HEK293 (cell line): ENCODE measurements at regions not wholly inside any gene's neighbourhood (a gene's known extent, or its start where the extent isn't known, plus 50 kb on each side); places are given as distances from the start of the nearest gene placed in this dataset.

ENCODE experiments used
- HIC1 ChIP-seq: fragments of 450-650 bp; formaldehyde crosslinking; IDR thresholded peaks from 2 replicates; pipeline ENCODE4 v1.5.1; 2016; ENCODE audit warnings: missing biosample characterization, missing genetic modification characterization
- HOXA7 ChIP-seq: sonication (generic); formaldehyde crosslinking; IDR thresholded peaks from 2 replicates; pipeline ENCODE4 v1.8.1; 2022; ENCODE audit warnings: missing genetic modification reagents, borderline replicate concordance
- IKZF3 ChIP-seq: fragments of 450-650 bp; IDR thresholded peaks from 2 replicates; pipeline ENCODE4 v1.5.0; 2018; ENCODE audit warnings: missing biosample characterization, mild to moderate bottlenecking, missing genetic modification characterization, moderate library complexity
- MYNN ChIP-seq: fragments of 450-650 bp; formaldehyde crosslinking; IDR thresholded peaks from 2 replicates; pipeline ENCODE4 v1.5.1; 2016; ENCODE audit warnings: missing biosample characterization, missing genetic modification characterization, borderline replicate concordance
- REPIN1 ChIP-seq: fragments of 450-650 bp; formaldehyde crosslinking; IDR thresholded peaks from 2 replicates; pipeline ENCODE4 v1.5.1; 2017; ENCODE audit warnings: missing biosample characterization, missing genetic modification characterization, low read depth
- TCF7L2 ChIP-seq: IDR thresholded peaks from 2 replicates; pipeline ENCODE4 v1.6.1; 2011; ENCODE audit warnings: low read depth, mild to moderate bottlenecking, inconsistent platforms, low read length, moderate library complexity, borderline replicate concordance
- ZBTB20 ChIP-seq: fragments of 450-650 bp; formaldehyde crosslinking; IDR thresholded peaks from 2 replicates; pipeline ENCODE4 v1.5.1; 2016; ENCODE audit warnings: missing biosample characterization, missing genetic modification characterization
- ZBTB7A ChIP-seq: fragments of 450-650 bp; formaldehyde crosslinking; IDR thresholded peaks from 2 replicates; pipeline ENCODE4 v1.5.1; 2016; ENCODE audit warnings: low read depth, missing biosample characterization, missing genetic modification characterization
- ZNF121 ChIP-seq: fragments of 450-650 bp; formaldehyde crosslinking; IDR thresholded peaks from 2 replicates; pipeline ENCODE4 v1.5.1; 2016; ENCODE audit warnings: missing biosample characterization, missing genetic modification characterization
- ZNF16 ChIP-seq: fragments of 450-650 bp; formaldehyde crosslinking; IDR thresholded peaks from 2 replicates; pipeline ENCODE4 v1.5.1; 2016; ENCODE audit warnings: low read depth, missing biosample characterization, missing genetic modification characterization
- ZNF19 ChIP-seq: fragments of 450-650 bp; formaldehyde crosslinking; IDR thresholded peaks from 2 replicates; pipeline ENCODE4; 2016; ENCODE audit warnings: missing biosample characterization, missing genetic modification characterization, low read depth
- ZNF221 ChIP-seq: fragments of 450-650 bp; formaldehyde crosslinking; IDR thresholded peaks from 2 replicates; pipeline ENCODE4 v1.5.1; 2017; ENCODE audit warnings: missing biosample characterization, missing genetic modification characterization, borderline replicate concordance
- ZNF23 ChIP-seq: fragments of 450-650 bp; formaldehyde crosslinking; IDR thresholded peaks from 2 replicates; pipeline ENCODE4 v1.5.1; 2016; ENCODE audit warnings: missing biosample characterization, missing genetic modification characterization, borderline replicate concordance
- ZNF280C ChIP-seq: fragments of 450-650 bp; formaldehyde crosslinking; IDR thresholded peaks from 2 replicates; pipeline ENCODE4 v1.5.1; 2016; ENCODE audit warnings: missing biosample characterization, missing genetic modification characterization
- ZNF311 ChIP-seq: fragments of 450-650 bp; formaldehyde crosslinking; IDR thresholded peaks from 2 replicates; pipeline ENCODE4 v1.5.1; 2017; ENCODE audit warnings: missing biosample characterization, missing genetic modification characterization, borderline replicate concordance
- ZNF341 ChIP-seq: fragments of 450-650 bp; formaldehyde crosslinking; IDR thresholded peaks from 2 replicates; pipeline ENCODE4; 2016; ENCODE audit warnings: low read depth, missing biosample characterization, missing genetic modification characterization
- ZNF366 ChIP-seq: fragments of 450-650 bp; formaldehyde crosslinking; conservative IDR thresholded peaks from 2 replicates; pipeline ENCODE4 v1.5.1; 2016; ENCODE audit warnings: missing biosample characterization, missing genetic modification characterization
- ZNF37A ChIP-seq: fragments of 450-650 bp; IDR thresholded peaks from 2 replicates; pipeline ENCODE4 v1.5.1; 2018; ENCODE audit warnings: missing biosample characterization, missing genetic modification characterization
- ZNF416 ChIP-seq: fragments of 450-650 bp; formaldehyde crosslinking; IDR thresholded peaks from 2 replicates; pipeline ENCODE4 v1.5.1; 2016; ENCODE audit warnings: missing biosample characterization, missing genetic modification characterization
- ZNF426 ChIP-seq: fragments of 450-650 bp; formaldehyde crosslinking; IDR thresholded peaks from 2 replicates; pipeline ENCODE4 v1.5.1; 2017; ENCODE audit warnings: missing biosample characterization, missing genetic modification characterization, mild to moderate bottlenecking, inconsistent platforms, moderate library complexity
- ZNF529 ChIP-seq: fragments of 450-650 bp; formaldehyde crosslinking; IDR thresholded peaks from 2 replicates; pipeline ENCODE4 v1.5.1; 2017; ENCODE audit warnings: missing genetic modification characterization, missing biosample characterization; ENCODE audit not compliant: insufficient replicate concordance
- ZNF530 ChIP-seq: fragments of 450-650 bp; formaldehyde crosslinking; IDR thresholded peaks from 2 replicates; pipeline ENCODE4 v1.5.1; 2016; ENCODE audit warnings: low read depth, missing biosample characterization, missing genetic modification characterization
- ZNF548 ChIP-seq: fragments of 450-650 bp; formaldehyde crosslinking; IDR thresholded peaks from 2 replicates; pipeline ENCODE4 v1.5.1; 2016; ENCODE audit warnings: missing biosample characterization, missing genetic modification characterization
- ZNF561 ChIP-seq: fragments of 450-650 bp; IDR thresholded peaks from 2 replicates; pipeline ENCODE4 v1.5.1; 2018; ENCODE audit warnings: missing biosample characterization, missing genetic modification characterization, borderline replicate concordance
- ZNF624 ChIP-seq: fragments of 450-650 bp; formaldehyde crosslinking; IDR thresholded peaks from 2 replicates; pipeline ENCODE4 v1.5.1; 2017; ENCODE audit warnings: missing biosample characterization, missing genetic modification characterization
- ZNF677 ChIP-seq: fragments of 450-650 bp; IDR thresholded peaks from 2 replicates; pipeline ENCODE4 v1.5.0; 2018; ENCODE audit warnings: missing biosample characterization, mild to moderate bottlenecking, missing genetic modification characterization, moderate library complexity
- ZNF701 ChIP-seq: fragments of 450-650 bp; formaldehyde crosslinking; IDR thresholded peaks from 2 replicates; pipeline ENCODE4 v1.5.1; 2016; ENCODE audit warnings: missing biosample characterization, missing genetic modification characterization
- TF ChIP-seq, protein P1 (sequence below): fragments of 450-650 bp; formaldehyde crosslinking; IDR thresholded peaks from 2 replicates; pipeline ENCODE4 v1.5.1; 2017; ENCODE audit warnings: missing biosample characterization, missing genetic modification characterization
- TF ChIP-seq, protein P2 (sequence below): fragments of 450-650 bp; formaldehyde crosslinking; IDR thresholded peaks from 2 replicates; pipeline ENCODE4 v1.5.1; 2016; ENCODE audit warnings: missing biosample characterization, missing genetic modification characterization
- TF ChIP-seq, protein P3 (sequence below): fragments of 450-650 bp; formaldehyde crosslinking; IDR thresholded peaks from 2 replicates; pipeline ENCODE4 v1.5.1; 2017; ENCODE audit warnings: missing biosample characterization, missing genetic modification characterization
- TF ChIP-seq, protein P4 (sequence below): IDR thresholded peaks from 2 replicates; pipeline ENCODE4 v1.6.1; 2011; ENCODE audit warnings: mild to moderate bottlenecking, low read depth, low read length, borderline replicate concordance

GRCh38 chr3:124266487-124266886 is 274.6 kb upstream of the ROPN1 start (continued):
- TF ChIP-seq TCF7L2 (0 out of 2 replicates have a peak, but pooled peaks have one; percentile 15), ZNF416 (tag by site-specific recombination) (no peak), HOXA7 (CRISPR knock-in tag) (no peak), ZNF121 (tag by site-specific recombination) (no peak), ZNF426 (tag by site-specific recombination) (no peak), ZNF561 (peak; percentile 70), ZBTB20 (tag by site-specific recombination) (no peak), ZNF280C (no peak), ZNF16 (tag by site-specific recombination) (no peak), ZNF311 (tag by site-specific recombination) (no peak), ZBTB7A (tag by site-specific recombination) (no peak), ZNF341 (tag by site-specific recombination) (no peak), MYNN (tag by site-specific recombination) (peak; percentile 20; the same call in 1 of the 2 replicates), ZNF701 (tag by site-specific recombination) (no peak), ZNF221 (tag by site-specific recombination) (no peak), ZNF529 (tag by site-specific recombination) (no peak), ZNF23 (tag by site-specific recombination) (no peak), ZNF677 (tag by site-specific recombination) (no peak), HIC1 (no peak), REPIN1 (tag by site-specific recombination) (no peak), ZNF548 (tag by site-specific recombination) (no peak), ZNF530 (tag by site-specific recombination) (no peak), IKZF3 (peak; percentile 88), ZNF624 (tag by site-specific recombination) (no peak), ZNF366 (tag by site-specific recombination) (peak; percentile 50; the same call in 1 of the 2 replicates), ZNF19 (no peak), ZNF37A (tag by site-specific recombination) (no peak)
- TF ChIP-seq, protein P1, sequence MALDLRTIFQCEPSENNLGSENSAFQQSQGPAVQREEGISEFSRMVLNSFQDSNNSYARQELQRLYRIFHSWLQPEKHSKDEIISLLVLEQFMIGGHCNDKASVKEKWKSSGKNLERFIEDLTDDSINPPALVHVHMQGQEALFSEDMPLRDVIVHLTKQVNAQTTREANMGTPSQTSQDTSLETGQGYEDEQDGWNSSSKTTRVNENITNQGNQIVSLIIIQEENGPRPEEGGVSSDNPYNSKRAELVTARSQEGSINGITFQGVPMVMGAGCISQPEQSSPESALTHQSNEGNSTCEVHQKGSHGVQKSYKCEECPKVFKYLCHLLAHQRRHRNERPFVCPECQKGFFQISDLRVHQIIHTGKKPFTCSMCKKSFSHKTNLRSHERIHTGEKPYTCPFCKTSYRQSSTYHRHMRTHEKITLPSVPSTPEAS, result no peak
- TF ChIP-seq, protein P2, sequence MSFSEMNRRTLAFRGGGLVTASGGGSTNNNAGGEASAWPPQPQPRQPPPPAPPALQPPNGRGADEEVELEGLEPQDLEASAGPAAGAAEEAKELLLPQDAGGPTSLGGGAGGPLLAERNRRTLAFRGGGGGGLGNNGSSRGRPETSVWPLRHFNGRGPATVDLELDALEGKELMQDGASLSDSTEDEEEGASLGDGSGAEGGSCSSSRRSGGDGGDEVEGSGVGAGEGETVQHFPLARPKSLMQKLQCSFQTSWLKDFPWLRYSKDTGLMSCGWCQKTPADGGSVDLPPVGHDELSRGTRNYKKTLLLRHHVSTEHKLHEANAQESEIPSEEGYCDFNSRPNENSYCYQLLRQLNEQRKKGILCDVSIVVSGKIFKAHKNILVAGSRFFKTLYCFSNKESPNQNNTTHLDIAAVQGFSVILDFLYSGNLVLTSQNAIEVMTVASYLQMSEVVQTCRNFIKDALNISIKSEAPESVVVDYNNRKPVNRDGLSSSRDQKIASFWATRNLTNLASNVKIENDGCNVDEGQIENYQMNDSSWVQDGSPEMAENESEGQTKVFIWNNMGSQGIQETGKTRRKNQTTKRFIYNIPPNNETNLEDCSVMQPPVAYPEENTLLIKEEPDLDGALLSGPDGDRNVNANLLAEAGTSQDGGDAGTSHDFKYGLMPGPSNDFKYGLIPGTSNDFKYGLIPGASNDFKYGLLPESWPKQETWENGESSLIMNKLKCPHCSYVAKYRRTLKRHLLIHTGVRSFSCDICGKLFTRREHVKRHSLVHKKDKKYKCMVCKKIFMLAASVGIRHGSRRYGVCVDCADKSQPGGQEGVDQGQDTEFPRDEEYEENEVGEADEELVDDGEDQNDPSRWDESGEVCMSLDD (tag by site-specific recombination), result no peak
- TF ChIP-seq, protein P3, sequence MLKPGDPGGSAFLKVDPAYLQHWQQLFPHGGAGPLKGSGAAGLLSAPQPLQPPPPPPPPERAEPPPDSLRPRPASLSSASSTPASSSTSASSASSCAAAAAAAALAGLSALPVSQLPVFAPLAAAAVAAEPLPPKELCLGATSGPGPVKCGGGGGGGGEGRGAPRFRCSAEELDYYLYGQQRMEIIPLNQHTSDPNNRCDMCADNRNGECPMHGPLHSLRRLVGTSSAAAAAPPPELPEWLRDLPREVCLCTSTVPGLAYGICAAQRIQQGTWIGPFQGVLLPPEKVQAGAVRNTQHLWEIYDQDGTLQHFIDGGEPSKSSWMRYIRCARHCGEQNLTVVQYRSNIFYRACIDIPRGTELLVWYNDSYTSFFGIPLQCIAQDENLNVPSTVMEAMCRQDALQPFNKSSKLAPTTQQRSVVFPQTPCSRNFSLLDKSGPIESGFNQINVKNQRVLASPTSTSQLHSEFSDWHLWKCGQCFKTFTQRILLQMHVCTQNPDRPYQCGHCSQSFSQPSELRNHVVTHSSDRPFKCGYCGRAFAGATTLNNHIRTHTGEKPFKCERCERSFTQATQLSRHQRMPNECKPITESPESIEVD, result peak; percentile 93
- TF ChIP-seq, protein P4, sequence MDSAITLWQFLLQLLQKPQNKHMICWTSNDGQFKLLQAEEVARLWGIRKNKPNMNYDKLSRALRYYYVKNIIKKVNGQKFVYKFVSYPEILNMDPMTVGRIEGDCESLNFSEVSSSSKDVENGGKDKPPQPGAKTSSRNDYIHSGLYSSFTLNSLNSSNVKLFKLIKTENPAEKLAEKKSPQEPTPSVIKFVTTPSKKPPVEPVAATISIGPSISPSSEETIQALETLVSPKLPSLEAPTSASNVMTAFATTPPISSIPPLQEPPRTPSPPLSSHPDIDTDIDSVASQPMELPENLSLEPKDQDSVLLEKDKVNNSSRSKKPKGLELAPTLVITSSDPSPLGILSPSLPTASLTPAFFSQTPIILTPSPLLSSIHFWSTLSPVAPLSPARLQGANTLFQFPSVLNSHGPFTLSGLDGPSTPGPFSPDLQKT, result no peak
